Iris pigment epithelial cell (primary cell): ENCODE measurements at regions not wholly inside any gene's neighbourhood (a gene's known extent, or its start where the extent isn't known, plus 50 kb on each side); places are given as distances from the start of the nearest gene placed in this dataset.
"Not testable (repeated sequence)": the region's sequence is repeated elsewhere in the genome, so short reads cannot be mapped to it uniquely, and the experiment has no call there.

Experiments
- DNase-seq: peaks from one replicate; pipeline ENCODE4 v3.0.0-alpha.2; 2011; ENCODE audit warnings: low read depth

- DNase-seq = no peak
Observed at GRCh38 chr6:119540417-119540816, 190.9 kb upstream of the MAN1A1 start.

GRCh38 chr6:119539066-119539746, 189.6 kb upstream of the MAN1A1 start:
- DNase-seq = no peak

GRCh38 chr6:119536666-119537065, 187.1 kb upstream of the MAN1A1 start:
- no peak for DNase-seq

- DNase-seq = no peak
Observed at GRCh38 chr6:119535332-119535731, 185.8 kb upstream of the MAN1A1 start.

GRCh38 chr6:119533603-119534279, 184.2 kb upstream of the MAN1A1 start:
- peak; percentile 26 for DNase-seq

- no peak for DNase-seq
Observed at GRCh38 chr6:119527231-119527578, 177.6 kb upstream of the MAN1A1 start.

- no peak for DNase-seq
Observed at GRCh38 chr6:119526561-119527230, 177.1 kb upstream of the MAN1A1 start.

- DNase-seq = no peak
Observed at GRCh38 chr6:119524410-119524809, 174.8 kb upstream of the MAN1A1 start.

GRCh38 chr6:119523556-119523955, 174.0 kb upstream of the MAN1A1 start:
- no peak for DNase-seq

- DNase-seq = no peak
Observed at GRCh38 chr6:119521251-119521650, 171.7 kb upstream of the MAN1A1 start.

GRCh38 chr6:119517428-119517827, 167.9 kb upstream of the MAN1A1 start:
- no peak for DNase-seq

- DNase-seq = no peak
Observed at GRCh38 chr6:119514345-119514744, 164.8 kb upstream of the MAN1A1 start.

GRCh38 chr6:119511024-119511423, 161.5 kb upstream of the MAN1A1 start:
- no peak for DNase-seq

- no peak for DNase-seq
Observed at GRCh38 chr6:119510246-119510645, 160.7 kb upstream of the MAN1A1 start.

GRCh38 chr6:119506631-119507174, 157.1 kb upstream of the MAN1A1 start:
- DNase-seq = no peak

GRCh38 chr6:119501798-119502483, 152.4 kb upstream of the MAN1A1 start:
- DNase-seq = no peak

- no peak for DNase-seq
Observed at GRCh38 chr6:119499797-119500196, 150.2 kb upstream of the MAN1A1 start.

- no peak for DNase-seq
Observed at GRCh38 chr6:119497988-119498727, 148.6 kb upstream of the MAN1A1 start.

GRCh38 chr6:119495230-119495683, 145.7 kb upstream of the MAN1A1 start:
- no peak for DNase-seq

GRCh38 chr6:119493980-119494379, 144.4 kb upstream of the MAN1A1 start:
- no peak for DNase-seq

GRCh38 chr6:119491112-119491511, 141.6 kb upstream of the MAN1A1 start:
- not testable (repeated sequence) for DNase-seq

GRCh38 chr6:119490050-119490449, 140.5 kb upstream of the MAN1A1 start:
- not testable (repeated sequence) for DNase-seq
